Calu3 (cell line): ENCODE measurements at regions not wholly inside any gene's neighbourhood (a gene's known extent, or its start where the extent isn't known, plus 50 kb on each side); places are given as distances from the start of the nearest gene placed in this dataset.

Source experiments
- BruUV-seq: library from RNA; stranded (reverse); fragments of 400-500 nt; replicated peaks from 2 replicates; lab custom pipeline; 2021; lab: Mats Ljungman, UMichigan
- CTCF ChIA-PET: fragments of 300-600 bp; sonication (Branson Sonifier 250); formaldehyde crosslinking; loops from one replicate; lab custom pipeline; 2022; ENCODE audit warnings: antibody characterized with exemption; lab: Charles Lee
- DNase-seq: peaks from one replicate; pipeline ENCODE4 v3.0.0; 2022
- H3K27ac Mint-ChIP-seq: one replicate; pipeline ENCODE4 v1.8.0; 2022; ENCODE audit warnings: mixed read lengths; ENCODE audit not compliant: unreplicated experiment
- H3K27me3 Mint-ChIP-seq: one replicate; pipeline ENCODE4 v1.8.0; 2022; ENCODE audit warnings: mixed read lengths; ENCODE audit not compliant: unreplicated experiment
- H3K36me3 Mint-ChIP-seq: one replicate; pipeline ENCODE4 v1.8.0; 2022; ENCODE audit warnings: mild to moderate bottlenecking, moderate library complexity, mixed read lengths; ENCODE audit not compliant: insufficient read depth, unreplicated experiment
- H3K4me1 Mint-ChIP-seq: one replicate; pipeline ENCODE4 v1.8.0; 2022; ENCODE audit warnings: mild to moderate bottlenecking, low read depth, mixed read lengths; ENCODE audit not compliant: unreplicated experiment
- H3K4me3 Mint-ChIP-seq: one replicate; pipeline ENCODE4 v1.8.0; 2022; ENCODE audit warnings: mild to moderate bottlenecking, low read depth, moderate library complexity, mixed read lengths; ENCODE audit not compliant: unreplicated experiment
- H3K9me3 Mint-ChIP-seq: one replicate; pipeline ENCODE4 v1.8.0; 2022; ENCODE audit warnings: low read depth, mixed read lengths; ENCODE audit not compliant: unreplicated experiment
- CTCF ChIP-seq: fragments of 200-600 bp; IDR thresholded peaks from one replicate; pipeline ENCODE4 v1.8.0; 2022; ENCODE audit warnings: antibody characterized with exemption; ENCODE audit not compliant: unreplicated experiment
- intact Hi-C: fragments of 100-400 bp; cut with micrococcal nuclease; formaldehyde crosslinking; loops from one replicate; pipeline ENCODE4 v1.10.0; 2022; ENCODE audit not compliant: unreplicated experiment

GRCh38 chr5:152259702-152260101, 145.4 kb downstream of the NMUR2 start:
- peaks cover 10% of the 10 kb centered on the region for H3K4me1 Mint-ChIP-seq
- intact Hi-C loops = no loop called here
- H3K27me3 Mint-ChIP-seq = peaks cover 39% of the 10 kb centered on the region
- no peaks in the 10 kb centered on the region for H3K9me3 Mint-ChIP-seq
- no peaks in the 10 kb centered on the region for H3K36me3 Mint-ChIP-seq
- no peak for TF ChIP-seq CTCF
- CTCF ChIA-PET = no interaction called here
- no TSS peak for BruUV-seq
- no peak overlapping the region for H3K4me3 Mint-ChIP-seq
- DNase-seq = no peak
- no peak overlapping the region for H3K27ac Mint-ChIP-seq

GRCh38 chr5:152256580-152256979, 148.5 kb downstream of the NMUR2 start:
- Mint-ChIP-seq H3K36me3 (no peaks in the 10 kb centered on the region), H3K4me1 (no peaks in the 10 kb centered on the region), H3K4me3 (no peak overlapping the region), H3K27me3 (peaks cover 27% of the 10 kb centered on the region), H3K9me3 (no peaks in the 10 kb centered on the region), H3K27ac (no peak overlapping the region)
- BruUV-seq = no TSS peak
- no peak for TF ChIP-seq CTCF
- DNase-seq = no peak
- CTCF ChIA-PET = no interaction called here
- intact Hi-C loops = no loop called here

DNA sequence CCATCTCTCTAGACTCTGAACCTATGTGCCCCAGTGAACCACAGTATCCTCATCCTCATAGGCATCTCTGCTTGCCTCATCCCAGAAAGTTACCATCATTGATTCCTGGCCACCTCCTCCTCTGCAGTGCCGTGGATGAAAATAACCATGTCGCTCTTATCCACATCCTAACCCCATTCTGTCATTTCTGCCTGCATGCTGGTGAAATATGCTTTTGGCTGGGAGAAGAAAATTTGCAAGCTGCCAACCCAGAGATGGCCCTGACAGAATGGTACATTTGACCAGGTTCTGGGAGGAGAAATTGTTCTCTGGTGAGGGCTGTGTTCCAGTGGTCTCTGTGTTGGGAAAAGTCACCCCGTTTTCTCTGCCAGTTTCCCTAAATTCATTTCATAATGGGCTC, 149.7 kb downstream of the NMUR2 start:
- no TSS peak for BruUV-seq
- no peak for DNase-seq
- TF ChIP-seq CTCF = no peak
- intact Hi-C loops = no loop called here
- Mint-ChIP-seq H3K4me3 (no peak overlapping the region), H3K27ac (no peak overlapping the region), H3K36me3 (no peaks in the 10 kb centered on the region), H3K4me1 (no peaks in the 10 kb centered on the region), H3K9me3 (no peaks in the 10 kb centered on the region), H3K27me3 (peaks cover 24% of the 10 kb centered on the region)
- CTCF ChIA-PET = no interaction called here

DNA sequence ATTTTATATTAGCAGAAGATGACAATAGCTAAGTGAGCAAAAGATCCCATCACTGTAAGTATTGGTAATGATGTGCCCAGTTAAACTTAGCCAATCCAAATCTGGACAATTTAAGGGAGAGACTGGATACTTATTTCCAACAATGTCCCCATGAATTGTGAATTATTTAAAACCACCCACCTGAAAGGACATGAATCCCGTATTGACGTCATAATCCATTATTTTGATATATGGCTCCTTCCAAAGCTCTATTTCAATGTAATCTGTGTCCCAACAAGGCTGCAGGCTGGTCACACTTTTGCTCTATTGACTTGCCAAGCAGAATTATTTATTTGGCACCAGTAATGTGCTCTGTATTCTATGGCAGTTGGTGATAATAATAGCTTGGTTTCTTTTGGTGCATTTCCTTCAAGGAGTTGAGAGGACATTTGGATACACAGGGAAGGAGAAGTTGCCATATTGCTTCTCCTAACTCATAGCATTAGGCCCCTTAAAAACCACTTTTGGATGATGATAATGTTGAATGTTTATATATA, 157.2 kb downstream of the NMUR2 start:
- H3K4me1 Mint-ChIP-seq = no peaks in the 10 kb centered on the region
- no peak overlapping the region for H3K27ac Mint-ChIP-seq
- H3K36me3 Mint-ChIP-seq = no peaks in the 10 kb centered on the region
- no peak overlapping the region for H3K4me3 Mint-ChIP-seq
- no peaks in the 10 kb centered on the region for H3K9me3 Mint-ChIP-seq
- no peak for DNase-seq
- TF ChIP-seq CTCF = no peak
- no TSS peak for BruUV-seq
- intact Hi-C loops = no loop called here
- peaks cover 29% of the 10 kb centered on the region for H3K27me3 Mint-ChIP-seq
- CTCF ChIA-PET = interaction anchor here (0.7 kb wide), 1 partner anchor 319 kb away, joined by 3 read pairs; no protein-coding TSS in a partner anchor
